ENCODE measurements at regions not wholly inside any gene's neighbourhood (a gene's known extent, or its start where the extent isn't known, plus 50 kb on each side); places are given as distances from the start of the nearest gene placed in this dataset.

GRCh38 chr6:18724056-18724455, 336.9 kb downstream of the RNF144B start:
- no peak for DNase-seq (ENCODE audit: low read depth)
- H3K4me3 ChIP-seq (ENCODE audit: low read length), result no peak overlapping the region
- TF ChIP-seq, protein P1, sequence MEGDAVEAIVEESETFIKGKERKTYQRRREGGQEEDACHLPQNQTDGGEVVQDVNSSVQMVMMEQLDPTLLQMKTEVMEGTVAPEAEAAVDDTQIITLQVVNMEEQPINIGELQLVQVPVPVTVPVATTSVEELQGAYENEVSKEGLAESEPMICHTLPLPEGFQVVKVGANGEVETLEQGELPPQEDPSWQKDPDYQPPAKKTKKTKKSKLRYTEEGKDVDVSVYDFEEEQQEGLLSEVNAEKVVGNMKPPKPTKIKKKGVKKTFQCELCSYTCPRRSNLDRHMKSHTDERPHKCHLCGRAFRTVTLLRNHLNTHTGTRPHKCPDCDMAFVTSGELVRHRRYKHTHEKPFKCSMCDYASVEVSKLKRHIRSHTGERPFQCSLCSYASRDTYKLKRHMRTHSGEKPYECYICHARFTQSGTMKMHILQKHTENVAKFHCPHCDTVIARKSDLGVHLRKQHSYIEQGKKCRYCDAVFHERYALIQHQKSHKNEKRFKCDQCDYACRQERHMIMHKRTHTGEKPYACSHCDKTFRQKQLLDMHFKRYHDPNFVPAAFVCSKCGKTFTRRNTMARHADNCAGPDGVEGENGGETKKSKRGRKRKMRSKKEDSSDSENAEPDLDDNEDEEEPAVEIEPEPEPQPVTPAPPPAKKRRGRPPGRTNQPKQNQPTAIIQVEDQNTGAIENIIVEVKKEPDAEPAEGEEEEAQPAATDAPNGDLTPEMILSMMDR (conservative IDR thresholded peaks at IDR 0.05; ENCODE audit: low read depth, low read length), result no peak

- no peak overlapping the region for H3K4me3 ChIP-seq (ENCODE audit: low read length)
- no peak for DNase-seq (ENCODE audit: low read depth)
- TF ChIP-seq, protein P1 (conservative IDR thresholded peaks at IDR 0.05; ENCODE audit: low read depth, low read length), result no peak
Measured at GRCh38 chr6:18725449-18725848, 338.3 kb downstream of the RNF144B start.

DNA sequence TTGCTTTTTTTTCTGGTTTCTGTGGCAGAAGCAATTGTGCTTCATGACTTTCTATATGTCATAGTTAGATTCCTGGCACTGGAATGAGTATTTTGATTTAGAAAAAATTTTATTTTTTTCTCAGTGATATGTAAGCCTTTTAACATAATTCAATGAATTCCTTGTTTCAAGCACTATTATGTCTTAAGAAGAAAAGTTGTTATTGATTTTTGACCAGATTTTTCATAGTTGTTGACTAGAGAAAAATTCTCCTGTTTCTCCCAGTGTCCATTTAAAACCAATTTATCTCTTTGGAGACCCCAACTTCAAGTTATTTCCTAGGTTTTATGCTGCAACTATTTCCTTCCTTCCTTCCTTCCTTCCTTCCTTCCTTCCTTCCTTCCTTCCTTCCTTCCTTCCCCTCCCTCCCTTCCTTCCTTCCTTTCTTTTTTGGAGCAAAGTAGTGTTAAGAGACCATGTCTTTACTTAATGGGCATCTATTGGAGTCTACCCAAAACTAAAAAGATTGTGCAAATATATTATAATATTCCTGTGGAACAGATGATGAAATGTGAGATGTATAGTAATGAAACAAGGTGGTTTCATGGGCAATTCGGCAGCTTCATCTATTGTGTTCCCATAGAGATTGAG, 346.9 kb downstream of the RNF144B start:
- TF ChIP-seq, protein P1 (conservative IDR thresholded peaks at IDR 0.05; ENCODE audit: low read depth, low read length), result no peak
- H3K4me3 ChIP-seq (ENCODE audit: low read length), result no peak overlapping the region
- no peak for DNase-seq (ENCODE audit: low read depth)

GRCh38 chr6:18741741-18742140, 354.6 kb downstream of the RNF144B start:
- no peak for DNase-seq (ENCODE audit: low read depth)
- TF ChIP-seq, protein P1 (conservative IDR thresholded peaks at IDR 0.05; ENCODE audit: low read depth, low read length), result no peak
- no peak overlapping the region for H3K4me3 ChIP-seq (ENCODE audit: low read length)

GRCh38 chr6:18742406-18742805, 355.3 kb downstream of the RNF144B start:
- DNase-seq (ENCODE audit: low read depth), result peak; percentile 1
- H3K4me3 ChIP-seq (ENCODE audit: low read length), result no peak overlapping the region
- TF ChIP-seq, protein P1 (conservative IDR thresholded peaks at IDR 0.05; ENCODE audit: low read depth, low read length), result no peak

- no peak overlapping the region for H3K4me3 ChIP-seq (ENCODE audit: low read length)
- DNase-seq (ENCODE audit: low read depth), result no peak
- TF ChIP-seq, protein P1 (conservative IDR thresholded peaks at IDR 0.05; ENCODE audit: low read depth, low read length), result no peak
Measured at GRCh38 chr6:18746727-18747126, 359.6 kb downstream of the RNF144B start.

DNA sequence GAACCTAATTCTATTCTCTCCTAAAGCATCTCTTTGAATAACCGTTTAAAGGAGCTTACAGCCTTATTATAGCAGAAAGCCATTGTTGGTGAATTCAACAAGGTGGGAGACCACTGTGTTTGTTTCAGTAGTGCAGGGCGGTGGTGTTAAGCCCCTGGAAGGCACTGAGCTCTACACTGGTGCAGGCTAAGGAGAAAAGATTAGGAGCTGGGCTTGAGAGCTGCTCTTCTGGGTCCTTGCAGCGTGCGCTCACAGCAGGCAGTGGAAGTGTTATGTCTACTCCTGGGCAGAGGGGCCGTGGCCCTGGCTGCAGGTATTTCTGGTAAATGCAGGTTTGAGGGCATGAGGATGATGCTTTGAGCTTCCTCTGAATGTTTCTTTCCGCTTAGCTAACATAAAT, 361.2 kb downstream of the RNF144B start:
- H3K4me3 ChIP-seq (ENCODE audit: low read length), result no peak overlapping the region
- DNase-seq (ENCODE audit: low read depth), result no peak
- TF ChIP-seq, protein P1 (conservative IDR thresholded peaks at IDR 0.05; ENCODE audit: low read depth, low read length), result no peak
